ENCODE measurements at regions not wholly inside any gene's neighbourhood (a gene's known extent, or its start where the extent isn't known, plus 50 kb on each side); places are given as distances from the start of the nearest gene placed in this dataset.

- BruUV-seq (replicated peaks) = no TSS peak
- CTCF ChIA-PET = no interaction called here
Observed at GRCh38 chr4:112802780-112803179, 165.8 kb downstream of the LARP7 start.

GRCh38 chr4:112807083-112807482, 170.1 kb downstream of the LARP7 start:
- Mint-ChIP-seq H3K4me1 (ENCODE audit: low read depth, unreplicated experiment) (no peaks in the 10 kb centered on the region), H3K27ac (ENCODE audit: unreplicated experiment) (no peak overlapping the region), H3K4me3 (ENCODE audit: unreplicated experiment) (no peak overlapping the region), H3K9me3 (ENCODE audit: unreplicated experiment) (no peaks in the 10 kb centered on the region), H3K27me3 (ENCODE audit: insufficient read depth, unreplicated experiment) (no peaks in the 10 kb centered on the region), H3K36me3 (ENCODE audit: insufficient read depth, unreplicated experiment) (no peaks in the 10 kb centered on the region)
- Histone ChIP-seq H3K9me3 (no peaks in the 10 kb centered on the region), H3K27me3 (replicated peaks; ENCODE audit: control insufficient read depth, insufficient read depth, low read length) (no peaks in the 10 kb centered on the region), H3K36me3 (ENCODE audit: control insufficient read depth, insufficient read depth, low read length) (no peaks in the 10 kb centered on the region), H3K4me3 (ENCODE audit: low read depth, low read length) (no peak overlapping the region), H3K4me1 (no peaks in the 10 kb centered on the region)
- no peak for TF ChIP-seq CTCF (IDR thresholded peaks at IDR 0.05; ENCODE audit: insufficient read depth in 1 of 2, low read depth in 1 of 2, low read length in 1 of 2, severe bottlenecking in 1 of 2, unreplicated experiment in 1 of 2)
- POLR2A ChIA-PET = no interaction called here
- CTCF ChIA-PET = no interaction called here
- DNase-seq = no peak
- no TSS peak for BruUV-seq (replicated peaks)
- intact Hi-C loops (cut with micrococcal nuclease; ENCODE audit: unreplicated experiment) = no loop called here

More at GRCh38 chr4:112802780-112803179, 165.8 kb downstream of the LARP7 start:
- H3K4me1 Mint-ChIP-seq (ENCODE audit: low read depth, unreplicated experiment) = no peaks in the 10 kb centered on the region
- H3K4me3 Mint-ChIP-seq (ENCODE audit: unreplicated experiment) = no peak overlapping the region
- H3K9me3 Mint-ChIP-seq (ENCODE audit: unreplicated experiment) = no peaks in the 10 kb centered on the region
- H3K4me3 ChIP-seq (ENCODE audit: low read depth, low read length) = no peak overlapping the region
- no peak for DNase-seq
- H3K4me1 ChIP-seq = no peaks in the 10 kb centered on the region
- no peaks in the 10 kb centered on the region for H3K9me3 ChIP-seq
- no peaks in the 10 kb centered on the region for H3K36me3 ChIP-seq (ENCODE audit: control insufficient read depth, insufficient read depth, low read length)
- H3K27ac Mint-ChIP-seq (ENCODE audit: unreplicated experiment) = no peak overlapping the region
- no peaks in the 10 kb centered on the region for H3K36me3 Mint-ChIP-seq (ENCODE audit: insufficient read depth, unreplicated experiment)
- POLR2A ChIA-PET = no interaction called here
- H3K27me3 Mint-ChIP-seq (ENCODE audit: insufficient read depth, unreplicated experiment) = peaks cover 6% of the 10 kb centered on the region
- H3K27me3 ChIP-seq (replicated peaks; ENCODE audit: control insufficient read depth, insufficient read depth, low read length) = no peaks in the 10 kb centered on the region
- intact Hi-C loops (cut with micrococcal nuclease; ENCODE audit: unreplicated experiment) = no loop called here
- TF ChIP-seq CTCF (IDR thresholded peaks at IDR 0.05; ENCODE audit: insufficient read depth in 1 of 2, low read depth in 1 of 2, low read length in 1 of 2, severe bottlenecking in 1 of 2, unreplicated experiment in 1 of 2) = no peak

- no peak for DNase-seq
- Histone ChIP-seq H3K27me3 (replicated peaks; ENCODE audit: control insufficient read depth, insufficient read depth, low read length) (no peaks in the 10 kb centered on the region), H3K9me3 (no peaks in the 10 kb centered on the region), H3K4me3 (ENCODE audit: low read depth, low read length) (no peak overlapping the region), H3K36me3 (ENCODE audit: control insufficient read depth, insufficient read depth, low read length) (no peaks in the 10 kb centered on the region), H3K4me1 (no peaks in the 10 kb centered on the region)
- Mint-ChIP-seq H3K27me3 (ENCODE audit: insufficient read depth, unreplicated experiment) (no peaks in the 10 kb centered on the region), H3K4me1 (ENCODE audit: low read depth, unreplicated experiment) (no peaks in the 10 kb centered on the region), H3K9me3 (ENCODE audit: unreplicated experiment) (no peaks in the 10 kb centered on the region), H3K36me3 (ENCODE audit: insufficient read depth, unreplicated experiment) (no peaks in the 10 kb centered on the region), H3K4me3 (ENCODE audit: unreplicated experiment) (no peak overlapping the region), H3K27ac (ENCODE audit: unreplicated experiment) (no peak overlapping the region)
- TF ChIP-seq CTCF (IDR thresholded peaks at IDR 0.05; ENCODE audit: insufficient read depth in 1 of 2, low read depth in 1 of 2, low read length in 1 of 2, severe bottlenecking in 1 of 2, unreplicated experiment in 1 of 2) = no peak
- ChIA-PET POLR2A (no interaction called here), CTCF (no interaction called here)
- intact Hi-C loops (cut with micrococcal nuclease; ENCODE audit: unreplicated experiment) = no loop called here
- no TSS peak for BruUV-seq (replicated peaks)
Observed at GRCh38 chr4:112808001-112808400, 171.1 kb downstream of the LARP7 start.
